ENCODE measurements at regions not wholly inside any gene's neighbourhood (a gene's known extent, or its start where the extent isn't known, plus 50 kb on each side); places are given as distances from the start of the nearest gene placed in this dataset.

DNA sequence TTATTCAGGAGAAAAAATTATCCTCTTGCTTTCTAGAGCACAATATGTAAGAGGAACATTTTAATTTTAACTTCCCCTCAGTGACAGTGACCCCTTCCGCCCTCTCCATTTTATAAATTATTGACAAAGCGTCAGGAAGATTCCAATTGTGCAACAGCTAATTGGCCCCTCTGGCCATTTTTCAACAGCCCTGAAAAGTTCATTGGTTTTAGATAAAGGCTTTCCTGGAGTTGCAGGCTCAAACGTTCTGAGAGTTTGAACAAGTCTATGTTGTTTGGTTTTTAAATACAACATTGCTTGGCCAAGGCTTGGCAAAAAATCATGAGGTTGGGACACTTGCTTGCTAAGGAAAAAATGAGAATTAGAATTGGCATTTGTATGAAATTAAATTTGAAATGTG is 422.2 kb upstream of the ANKRD30A start:
- Histone ChIP-seq H3K36me3 (ENCODE audit: control insufficient read depth, insufficient read depth, low read length) (no peaks in the 10 kb centered on the region), H3K27me3 (ENCODE audit: control insufficient read depth, insufficient read depth, low read length) (no peaks in the 10 kb centered on the region), H3K4me3 (ENCODE audit: low read depth, low read length) (no peak overlapping the region)
- DNase-seq (ENCODE audit: low read depth): no peak
- TF ChIP-seq, protein P1, sequence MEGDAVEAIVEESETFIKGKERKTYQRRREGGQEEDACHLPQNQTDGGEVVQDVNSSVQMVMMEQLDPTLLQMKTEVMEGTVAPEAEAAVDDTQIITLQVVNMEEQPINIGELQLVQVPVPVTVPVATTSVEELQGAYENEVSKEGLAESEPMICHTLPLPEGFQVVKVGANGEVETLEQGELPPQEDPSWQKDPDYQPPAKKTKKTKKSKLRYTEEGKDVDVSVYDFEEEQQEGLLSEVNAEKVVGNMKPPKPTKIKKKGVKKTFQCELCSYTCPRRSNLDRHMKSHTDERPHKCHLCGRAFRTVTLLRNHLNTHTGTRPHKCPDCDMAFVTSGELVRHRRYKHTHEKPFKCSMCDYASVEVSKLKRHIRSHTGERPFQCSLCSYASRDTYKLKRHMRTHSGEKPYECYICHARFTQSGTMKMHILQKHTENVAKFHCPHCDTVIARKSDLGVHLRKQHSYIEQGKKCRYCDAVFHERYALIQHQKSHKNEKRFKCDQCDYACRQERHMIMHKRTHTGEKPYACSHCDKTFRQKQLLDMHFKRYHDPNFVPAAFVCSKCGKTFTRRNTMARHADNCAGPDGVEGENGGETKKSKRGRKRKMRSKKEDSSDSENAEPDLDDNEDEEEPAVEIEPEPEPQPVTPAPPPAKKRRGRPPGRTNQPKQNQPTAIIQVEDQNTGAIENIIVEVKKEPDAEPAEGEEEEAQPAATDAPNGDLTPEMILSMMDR (IDR thresholded peaks at IDR 0.05; ENCODE audit: insufficient read depth, low read length, poor library complexity, severe bottlenecking): no peak

DNA sequence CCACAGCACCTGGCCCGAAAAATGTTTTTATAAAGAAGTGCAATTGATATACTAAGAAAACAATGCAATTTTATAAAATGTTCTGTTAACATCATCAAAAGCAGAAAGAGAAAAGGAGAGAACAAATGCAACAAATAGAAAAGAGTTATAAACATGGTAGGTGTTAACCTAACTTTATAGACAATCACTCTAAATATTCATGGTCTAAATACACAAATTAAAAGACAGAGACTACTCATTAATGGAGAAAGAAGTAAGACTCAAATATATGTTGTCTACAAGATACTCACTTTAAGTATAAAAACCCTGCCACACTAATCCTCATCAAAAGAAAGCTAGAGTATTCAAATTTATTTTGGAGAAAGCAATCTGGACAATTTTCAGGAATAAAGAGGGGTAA is 425.3 kb upstream of the ANKRD30A start:
- DNase-seq (ENCODE audit: low read depth): no peak
- Histone ChIP-seq H3K4me3 (ENCODE audit: low read depth, low read length) (no peak overlapping the region), H3K36me3 (ENCODE audit: control insufficient read depth, insufficient read depth, low read length) (no peaks in the 10 kb centered on the region), H3K27me3 (ENCODE audit: control insufficient read depth, insufficient read depth, low read length) (no peaks in the 10 kb centered on the region)
- TF ChIP-seq, protein P1 (IDR thresholded peaks at IDR 0.05; ENCODE audit: insufficient read depth, low read length, poor library complexity, severe bottlenecking): no peak

DNA sequence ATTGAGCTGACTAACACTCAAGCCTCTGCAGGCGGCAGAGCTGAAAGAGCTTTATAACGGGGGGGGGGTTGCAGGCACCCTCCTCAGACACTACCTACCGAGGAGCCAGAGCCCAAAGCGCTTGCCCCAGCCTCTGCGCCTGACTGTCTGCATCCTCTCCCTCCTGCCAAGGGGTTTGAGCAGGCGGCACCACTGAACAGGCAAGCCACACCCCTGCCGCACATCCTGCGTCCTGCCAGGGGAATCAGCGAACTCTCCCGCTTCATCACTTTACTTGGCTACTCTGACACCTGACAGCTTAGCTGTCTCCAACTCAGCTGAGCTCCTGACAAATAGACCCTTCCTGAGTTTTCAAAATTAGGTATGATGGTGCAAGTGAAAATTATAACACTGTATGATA is 432.6 kb upstream of the ANKRD30A start:
- no peak overlapping the region for H3K4me3 ChIP-seq (ENCODE audit: low read depth, low read length)
- no peak for DNase-seq (ENCODE audit: low read depth)
- TF ChIP-seq, protein P1 (IDR thresholded peaks at IDR 0.05; ENCODE audit: insufficient read depth, low read length, poor library complexity, severe bottlenecking): no peak

DNA sequence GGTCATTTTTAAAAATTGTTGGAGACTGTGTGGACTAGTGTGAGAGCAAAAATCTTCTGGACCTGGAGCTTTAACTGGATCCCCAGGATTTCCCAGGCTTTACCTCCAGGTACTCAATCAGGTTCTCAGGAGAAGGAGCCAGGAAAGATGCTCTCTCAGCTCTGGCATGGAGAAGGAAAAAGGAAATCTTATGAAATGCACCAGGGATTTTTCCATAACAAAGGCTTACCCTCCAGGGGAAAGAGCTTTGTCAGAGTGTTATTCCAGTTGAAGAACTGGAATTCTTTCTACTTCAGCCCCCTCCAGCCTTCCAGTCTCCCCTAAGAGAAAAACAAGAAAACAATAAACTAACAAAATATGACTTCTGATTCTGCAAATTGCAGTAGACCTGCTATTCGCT is 436.7 kb upstream of the ANKRD30A start:
- TF ChIP-seq, protein P1 (IDR thresholded peaks at IDR 0.05; ENCODE audit: insufficient read depth, low read length, poor library complexity, severe bottlenecking): no peak

More for the DNA sequence above, 432.6 kb upstream of the ANKRD30A start:
- H3K27me3 ChIP-seq (ENCODE audit: control insufficient read depth, insufficient read depth, low read length): no peaks in the 10 kb centered on the region
- no peaks in the 10 kb centered on the region for H3K36me3 ChIP-seq (ENCODE audit: control insufficient read depth, insufficient read depth, low read length)

DNA sequence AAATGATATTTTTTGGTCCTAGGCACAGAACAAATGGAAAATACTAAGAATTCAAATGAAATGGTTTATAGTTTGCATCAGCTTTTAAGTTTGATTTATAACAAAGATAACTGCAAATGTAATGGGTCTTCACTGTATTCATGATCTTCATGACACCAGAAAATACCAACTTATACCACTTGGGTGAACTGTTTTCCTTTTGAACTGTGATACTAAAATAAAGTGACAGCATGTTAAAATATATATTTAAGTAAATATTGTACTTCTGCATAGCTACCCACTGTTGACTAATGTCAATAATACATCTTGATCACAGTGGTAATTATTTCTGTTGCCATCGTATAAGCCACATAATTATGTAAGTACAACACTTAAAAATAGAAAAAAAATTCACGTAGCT is 442.0 kb upstream of the ANKRD30A start:
- Histone ChIP-seq H3K36me3 (ENCODE audit: control insufficient read depth, insufficient read depth, low read length) (no peaks in the 10 kb centered on the region), H3K4me3 (ENCODE audit: low read depth, low read length) (no peak overlapping the region), H3K27me3 (ENCODE audit: control insufficient read depth, insufficient read depth, low read length) (no peaks in the 10 kb centered on the region)
- no peak for DNase-seq (ENCODE audit: low read depth)
- TF ChIP-seq, protein P1 (IDR thresholded peaks at IDR 0.05; ENCODE audit: insufficient read depth, low read length, poor library complexity, severe bottlenecking): no peak

More for the DNA sequence above, 436.7 kb upstream of the ANKRD30A start:
- DNase-seq (ENCODE audit: low read depth): no peak
- H3K36me3 ChIP-seq (ENCODE audit: control insufficient read depth, insufficient read depth, low read length): no peaks in the 10 kb centered on the region
- H3K27me3 ChIP-seq (ENCODE audit: control insufficient read depth, insufficient read depth, low read length): no peaks in the 10 kb centered on the region
- no peak overlapping the region for H3K4me3 ChIP-seq (ENCODE audit: low read depth, low read length)

All from kidney epithelial cell (primary cell).